Stimulated activated CD4-positive, alpha-beta T cell treated with anti-CD3 and anti-CD28 coated beads, Interleukin-15, amount 100 ng/mL, for 24 hours (primary cell): ENCODE measurements at regions not wholly inside any gene's neighbourhood (a gene's known extent, or its start where the extent isn't known, plus 50 kb on each side); places are given as distances from the start of the nearest gene placed in this dataset.

Experiments used
- DNase-seq: peaks from one replicate; pipeline ENCODE4 v3.0.0-alpha.2; 2020

DNA sequence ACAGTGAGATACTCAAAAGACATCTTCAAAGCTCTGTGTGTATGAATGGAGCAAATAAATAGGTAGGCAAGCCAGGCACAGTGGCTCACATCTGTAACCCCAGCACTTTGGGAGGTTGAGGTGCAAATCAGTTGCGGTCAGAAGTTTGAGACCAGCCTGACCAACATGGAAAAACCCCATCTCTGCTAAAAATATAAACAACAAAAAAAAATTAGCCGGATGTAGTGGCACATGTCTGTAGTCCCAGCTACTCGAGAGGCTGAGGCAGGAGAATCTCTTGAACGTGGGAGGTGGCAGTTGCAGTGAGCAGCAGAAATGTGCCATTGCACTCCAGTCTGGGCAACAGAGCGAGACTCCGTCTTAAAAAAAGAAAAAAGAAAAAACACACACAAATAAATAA, 945.1 kb upstream of the PIK3C3 start:
- DNase-seq = no peak

DNA sequence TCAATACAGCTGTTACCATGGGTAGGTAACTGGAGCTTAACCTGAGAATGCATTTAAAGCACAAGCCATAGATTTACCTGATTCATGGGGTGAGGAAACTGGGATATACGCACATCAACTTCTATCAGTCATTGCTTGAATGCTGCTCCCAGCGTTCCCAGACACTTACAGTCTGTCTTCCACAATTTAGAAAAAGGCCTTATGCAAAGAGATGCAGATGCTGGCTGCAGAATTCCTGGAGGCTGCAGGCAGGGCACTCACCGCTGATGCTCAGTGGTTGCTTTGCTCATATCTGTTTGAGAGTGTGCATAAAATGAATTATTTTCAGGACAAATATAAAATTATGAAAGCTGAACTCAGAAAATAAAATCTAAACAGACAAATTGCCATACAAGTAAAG, 950.7 kb upstream of the PIK3C3 start:
- no peak for DNase-seq

DNA sequence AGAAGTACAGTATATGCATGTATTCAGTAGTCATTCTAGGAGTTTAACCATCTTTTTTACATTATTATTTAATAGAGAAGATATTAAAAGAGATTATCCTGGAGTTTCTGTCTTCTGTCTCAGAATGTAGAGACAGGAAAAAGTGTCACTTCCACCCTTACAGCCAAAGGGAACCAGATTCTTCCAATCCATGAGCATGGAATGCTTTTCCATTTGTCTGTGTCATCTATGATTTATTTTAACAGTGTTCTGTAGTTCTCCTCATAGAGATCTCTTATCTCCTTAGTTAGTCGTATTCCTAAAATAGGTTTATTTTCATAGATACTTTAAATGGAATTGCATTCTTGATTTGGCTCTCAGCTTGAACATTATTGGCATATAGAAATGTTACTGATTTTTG, 959.5 kb upstream of the PIK3C3 start:
- DNase-seq = no peak

DNA sequence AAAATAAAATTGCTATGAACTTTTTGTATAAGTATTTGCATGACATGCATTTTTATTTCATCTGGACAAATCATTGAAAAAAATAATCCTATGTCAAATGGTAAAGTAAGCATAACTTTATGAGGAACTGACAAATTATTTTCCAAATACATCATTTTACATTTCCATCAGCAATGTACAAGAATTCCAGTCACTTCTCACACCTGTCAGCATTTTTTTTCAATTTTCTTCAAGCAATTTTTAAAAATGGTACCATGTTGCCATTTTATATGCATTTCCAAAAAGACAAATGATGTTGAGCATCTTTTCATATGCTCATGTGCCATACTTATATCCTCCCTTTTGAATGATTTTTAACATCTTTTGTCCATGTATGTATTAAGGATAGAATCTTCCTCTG, 961.7 kb upstream of the PIK3C3 start:
- no peak for DNase-seq

DNA sequence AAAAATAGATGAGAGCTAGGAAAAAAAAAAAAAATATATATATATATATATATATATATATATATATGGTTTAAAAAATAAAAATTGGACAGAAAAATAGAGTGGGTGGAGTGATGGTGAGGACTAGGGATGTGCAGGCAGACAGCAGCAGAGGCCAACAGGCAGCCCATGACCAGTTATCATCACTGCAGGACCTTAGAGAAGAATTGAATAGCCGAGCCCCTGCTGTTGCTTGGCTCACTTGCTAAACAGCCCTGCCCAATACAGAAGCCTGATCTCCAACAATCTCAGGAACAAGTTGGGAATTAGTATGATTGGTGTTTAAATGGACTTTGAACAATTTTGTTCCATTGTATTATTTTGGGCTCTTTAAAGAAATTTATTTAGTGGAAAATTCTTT, 967.5 kb upstream of the PIK3C3 start:
- DNase-seq = no peak

DNA sequence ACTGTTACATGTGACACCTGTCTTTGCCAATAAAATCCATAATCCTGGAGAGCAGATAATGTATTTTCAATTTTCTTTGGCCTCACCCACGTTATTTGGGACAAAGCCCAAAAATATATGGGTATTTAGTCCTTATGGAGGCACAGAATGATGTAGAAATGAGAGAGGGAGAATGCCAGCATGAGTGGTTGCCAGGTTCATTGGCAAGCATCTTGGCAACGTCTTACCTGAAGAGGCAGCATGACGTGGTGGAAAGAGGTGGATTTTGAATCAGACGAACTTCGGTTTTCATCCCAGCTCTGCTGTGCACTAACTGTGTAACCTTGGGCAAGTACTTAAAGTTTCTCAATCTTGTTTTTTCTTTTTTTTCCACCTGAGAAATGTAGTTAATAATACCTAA, 969.6 kb upstream of the PIK3C3 start:
- no peak for DNase-seq

DNA sequence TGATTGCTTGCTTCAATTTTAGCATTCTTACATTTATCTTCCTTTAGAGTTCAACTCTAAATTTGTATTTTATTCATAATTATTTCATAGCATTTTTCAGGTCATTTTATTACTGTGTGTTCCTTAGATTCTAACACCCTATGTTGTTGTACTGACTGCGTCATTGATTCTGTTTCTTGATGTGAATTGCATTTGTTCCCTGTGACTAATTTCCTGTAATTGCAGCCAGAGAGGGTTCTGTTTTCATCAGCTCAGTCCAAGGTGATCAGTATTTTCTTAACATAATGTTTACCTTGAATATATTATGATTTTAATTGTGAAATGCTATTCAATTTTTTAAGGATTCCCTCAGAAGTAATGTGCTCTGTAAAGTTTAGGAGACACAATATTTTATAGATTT, 970.2 kb upstream of the PIK3C3 start:
- DNase-seq = no peak

DNA sequence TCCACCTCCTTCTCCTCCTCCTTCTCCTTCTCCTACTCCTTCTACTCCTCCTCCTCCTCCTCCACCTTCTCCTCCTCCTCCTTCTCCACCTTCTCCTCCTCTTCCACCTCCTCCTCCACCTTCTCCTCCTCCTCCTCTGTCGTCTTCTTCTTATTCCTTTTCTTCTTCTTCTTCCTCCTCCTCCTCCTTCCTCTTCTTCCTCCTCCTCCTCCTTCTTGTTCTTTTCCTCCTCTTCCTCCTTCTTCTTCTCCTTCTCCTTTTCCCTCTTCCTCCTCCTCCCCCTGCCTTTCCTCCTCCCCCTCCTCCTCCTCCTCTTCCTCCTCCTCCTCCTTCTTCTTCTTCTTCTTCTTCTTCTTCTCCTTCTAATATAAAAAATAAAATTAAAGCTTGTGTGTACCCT, 971.2 kb upstream of the PIK3C3 start:
- no peak for DNase-seq

DNA sequence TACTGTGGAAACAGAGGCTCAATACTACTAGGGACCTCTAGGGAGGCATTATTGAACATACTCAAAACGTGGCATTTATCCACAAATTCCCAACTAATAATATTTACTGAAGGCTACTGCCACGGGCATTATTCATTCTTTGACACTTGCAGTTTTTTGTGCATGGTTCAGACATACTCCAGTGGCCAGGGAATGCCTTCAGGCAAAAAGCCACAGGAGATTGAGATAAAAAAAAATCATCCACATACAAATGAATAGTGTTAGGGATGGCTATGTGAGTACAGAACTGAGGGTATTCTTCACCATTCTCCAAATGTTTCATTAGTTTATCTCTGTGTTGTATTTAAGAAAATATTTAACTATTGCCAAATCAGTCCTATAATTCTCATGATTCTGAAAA, 974.9 kb upstream of the PIK3C3 start:
- no peak for DNase-seq

DNA sequence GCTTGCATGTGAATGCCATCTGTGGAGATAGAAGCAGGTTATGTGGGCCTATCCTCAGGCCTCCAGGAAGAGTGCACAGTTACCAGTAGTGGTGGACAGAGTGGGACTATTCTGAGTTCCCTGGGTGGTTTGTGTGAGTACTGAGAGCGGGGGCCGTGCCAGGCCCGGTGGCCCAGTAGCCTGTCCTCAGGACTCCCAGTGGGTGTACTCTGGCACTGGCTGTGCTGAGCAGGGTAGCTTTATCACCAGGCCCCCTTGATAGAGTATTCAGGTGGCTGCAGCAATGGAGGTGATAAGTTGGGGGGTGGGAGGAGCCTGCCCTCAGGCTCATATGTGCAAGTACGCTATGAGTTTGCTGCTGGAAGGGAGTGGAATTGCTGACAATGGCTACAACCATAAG, 979.0 kb upstream of the PIK3C3 start:
- DNase-seq = no peak

DNA sequence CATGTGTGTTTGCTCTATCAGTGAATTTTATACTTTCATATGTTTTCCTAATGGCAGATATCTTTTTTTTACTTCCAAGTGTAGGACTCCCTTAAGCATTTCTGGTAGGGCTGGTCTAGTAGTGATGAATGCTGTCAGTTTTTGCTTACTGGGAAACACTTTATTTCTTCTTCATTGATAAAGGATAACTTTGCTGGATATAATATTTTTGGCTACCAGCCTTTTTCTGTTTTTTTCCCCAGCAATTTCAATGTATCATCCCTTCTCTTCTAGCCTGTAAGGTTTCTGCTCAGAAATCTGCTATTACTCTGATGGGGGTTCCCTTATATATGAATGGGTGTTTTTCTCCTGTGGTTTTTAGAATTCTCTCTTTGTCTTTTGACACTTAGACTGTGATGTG, 980.6 kb upstream of the PIK3C3 start:
- DNase-seq = no peak

DNA sequence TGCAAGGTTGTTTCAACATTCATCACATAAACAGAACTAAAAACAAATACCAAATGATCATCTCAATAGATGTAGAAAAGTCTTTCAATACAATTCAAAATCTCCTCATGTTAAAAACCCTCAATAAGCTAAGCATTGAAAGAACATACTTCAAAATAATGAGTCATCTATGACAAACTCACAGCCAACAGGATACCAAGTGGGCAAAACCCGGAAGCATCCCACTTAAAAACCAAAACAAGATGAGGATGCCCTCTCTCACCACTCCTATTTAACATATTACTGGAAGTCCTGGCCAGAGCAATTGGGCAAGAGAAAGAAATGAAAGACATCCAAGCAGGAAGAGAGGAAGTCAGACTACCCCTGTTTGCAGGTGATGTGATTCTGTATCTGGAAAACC, 992.2 kb upstream of the PIK3C3 start:
- no peak for DNase-seq

DNA sequence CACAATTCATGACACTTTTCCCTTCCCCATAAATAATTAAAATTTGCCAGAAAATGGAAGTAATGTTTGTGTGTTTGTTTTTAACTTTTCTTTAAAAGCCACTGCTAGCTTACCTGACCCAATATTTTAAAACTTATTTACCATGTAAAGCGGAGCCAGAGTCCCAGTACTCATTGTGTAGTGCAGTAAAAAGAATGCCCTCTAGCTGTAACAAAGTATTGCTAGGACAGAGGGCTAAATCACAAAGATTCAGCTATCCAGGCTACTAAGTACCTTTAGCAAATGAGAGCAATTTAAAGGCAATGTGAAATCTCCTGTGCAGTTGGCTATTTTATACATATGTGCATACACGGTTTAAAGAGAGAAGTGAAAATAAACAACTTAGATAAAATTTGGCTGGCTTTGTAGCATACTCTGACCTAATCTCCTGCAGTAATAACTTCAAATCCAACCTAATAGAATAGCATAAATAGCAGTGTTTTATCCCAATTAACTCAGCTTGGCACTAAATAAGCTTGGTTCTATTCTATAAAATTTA, 997.4 kb upstream of the PIK3C3 start:
- no peak for DNase-seq

DNA sequence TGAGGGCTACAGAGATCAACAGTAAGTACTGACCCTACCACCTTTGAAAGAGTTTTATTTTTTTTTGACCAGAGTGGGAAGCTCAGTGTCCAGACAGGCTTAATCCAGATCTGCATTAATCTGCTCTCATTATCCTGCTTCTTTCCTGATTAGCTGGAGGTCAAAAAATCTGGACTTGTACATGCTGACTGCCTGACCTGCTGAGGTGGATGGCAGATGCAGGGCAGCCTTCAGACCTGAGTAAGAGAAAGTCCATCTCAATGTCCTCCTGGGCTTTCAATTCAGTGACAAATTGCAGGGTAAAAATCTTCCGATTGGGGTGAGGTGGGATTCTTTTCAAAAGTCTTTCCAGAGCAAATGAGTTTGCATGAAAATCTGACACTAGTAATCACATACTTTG, 998.8 kb upstream of the PIK3C3 start:
- no peak for DNase-seq

DNA sequence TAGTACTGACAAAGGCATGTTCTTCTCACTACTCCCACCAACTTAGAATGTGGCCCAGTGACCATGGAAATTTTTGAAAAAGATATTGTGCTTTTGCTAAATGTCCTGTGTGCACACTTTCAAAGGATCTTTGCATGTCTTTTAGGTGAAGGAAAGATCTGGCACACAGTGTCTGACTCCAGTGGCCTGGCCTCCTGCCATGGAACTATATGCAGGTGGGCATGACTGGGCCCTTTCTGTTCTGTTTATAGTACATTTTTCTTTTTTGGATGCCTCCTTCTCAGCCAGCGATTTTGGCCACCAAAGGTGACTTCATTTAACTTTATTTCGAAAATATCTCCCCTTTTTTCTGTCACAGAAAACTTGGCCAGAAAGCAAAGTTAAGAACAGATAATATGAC, 999.7 kb upstream of the PIK3C3 start:
- DNase-seq = no peak

DNA sequence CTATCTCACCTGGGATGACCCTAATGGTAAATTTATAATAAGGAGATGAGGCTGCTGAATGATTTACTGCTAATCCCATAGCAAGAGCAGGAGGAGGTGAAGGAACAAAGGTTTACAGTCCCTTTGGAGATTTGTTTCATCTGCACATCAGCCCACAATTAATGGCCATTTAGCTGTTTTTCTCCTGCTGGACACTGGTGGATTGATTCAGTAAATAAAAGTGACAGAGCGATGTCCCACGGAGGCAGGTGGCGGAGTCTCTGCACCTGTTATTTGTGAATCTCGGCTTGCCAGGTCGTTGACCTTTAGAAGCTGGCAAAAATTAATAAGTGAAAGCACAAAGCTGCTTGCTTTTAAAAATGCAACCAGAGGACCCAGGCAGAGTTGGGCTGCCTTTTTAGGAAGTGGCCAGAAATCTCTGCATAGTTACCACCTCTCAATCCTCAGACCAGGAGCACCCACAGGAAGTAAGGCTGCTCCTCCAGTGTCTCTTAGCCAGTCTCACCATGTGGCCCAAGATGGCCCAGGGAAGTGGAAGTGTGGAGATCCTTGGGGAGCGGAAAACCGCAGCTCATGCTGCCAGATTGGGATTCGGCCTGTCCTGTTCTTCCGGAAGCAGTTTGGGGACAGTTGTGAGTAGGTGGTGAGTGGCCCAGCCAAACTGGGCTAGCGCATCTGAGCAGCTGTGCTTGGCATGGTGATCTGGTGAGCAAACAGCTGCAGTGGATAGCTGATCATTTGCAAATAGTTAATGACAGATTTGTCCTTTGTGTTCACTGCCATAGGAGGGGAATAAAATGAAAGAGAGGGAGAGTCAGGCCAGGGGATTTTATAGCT, 1005.7 kb upstream of the PIK3C3 start:
- no peak for DNase-seq

DNA sequence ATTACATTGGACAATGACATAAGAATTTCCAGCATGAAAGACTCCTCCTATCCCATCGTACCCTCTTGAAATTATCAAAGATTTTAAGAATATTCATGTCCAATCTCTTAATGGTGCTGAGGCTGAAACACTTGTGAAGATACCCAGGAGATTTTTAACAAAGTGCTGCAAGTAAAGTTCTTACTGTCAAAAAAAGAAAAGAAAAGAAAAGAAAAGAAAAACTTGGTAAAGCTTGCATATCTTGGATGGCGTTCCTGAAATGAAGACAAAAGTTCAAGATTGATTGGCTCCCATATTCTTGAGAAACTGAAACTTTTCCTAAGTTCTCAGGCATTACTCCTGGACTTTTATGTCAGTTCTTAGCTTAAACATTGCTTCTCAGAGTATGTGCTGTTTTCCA, 1010.5 kb upstream of the PIK3C3 start:
- DNase-seq = no peak

DNA sequence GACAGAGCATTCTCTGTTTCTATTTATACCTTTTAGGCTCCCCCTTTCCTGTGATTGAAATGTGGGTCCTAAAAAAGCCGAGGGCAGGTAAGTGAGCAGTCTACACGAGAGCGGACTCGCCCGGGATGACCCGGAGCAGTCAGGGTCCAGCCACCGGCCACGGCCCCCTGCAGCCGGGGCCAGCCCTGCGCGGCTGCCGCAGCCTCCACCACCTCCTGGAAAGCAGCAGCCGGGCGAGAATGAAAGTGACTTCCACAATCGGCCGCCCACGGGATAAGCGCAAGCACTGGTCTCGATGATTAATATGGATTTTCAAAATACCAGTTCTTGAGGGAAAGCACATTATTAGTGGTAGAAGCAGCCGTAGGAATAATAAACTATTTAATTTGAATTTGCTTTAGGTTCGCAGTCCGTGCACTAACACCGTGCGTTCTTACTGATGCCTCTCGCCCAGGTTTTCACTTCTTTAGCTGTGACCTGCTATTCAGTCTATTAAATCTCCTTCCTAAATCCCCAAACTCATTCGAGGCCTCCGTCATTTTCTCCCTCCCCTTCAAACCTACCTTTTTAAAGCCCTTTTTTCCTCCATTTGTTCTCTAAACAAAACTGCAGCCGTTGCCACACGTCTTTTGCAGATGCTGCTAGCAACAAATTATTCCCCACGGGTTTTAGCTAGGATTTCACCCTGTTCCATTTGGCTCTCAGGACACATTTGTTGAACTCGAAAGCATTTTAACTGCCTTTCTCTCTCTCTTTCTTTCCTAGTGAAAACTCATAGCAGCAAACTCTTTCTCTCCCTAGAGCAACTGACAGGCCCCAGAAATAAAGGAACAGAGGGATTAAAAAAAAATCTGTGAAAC, 1015.1 kb upstream of the PIK3C3 start:
- DNase-seq = no peak

DNA sequence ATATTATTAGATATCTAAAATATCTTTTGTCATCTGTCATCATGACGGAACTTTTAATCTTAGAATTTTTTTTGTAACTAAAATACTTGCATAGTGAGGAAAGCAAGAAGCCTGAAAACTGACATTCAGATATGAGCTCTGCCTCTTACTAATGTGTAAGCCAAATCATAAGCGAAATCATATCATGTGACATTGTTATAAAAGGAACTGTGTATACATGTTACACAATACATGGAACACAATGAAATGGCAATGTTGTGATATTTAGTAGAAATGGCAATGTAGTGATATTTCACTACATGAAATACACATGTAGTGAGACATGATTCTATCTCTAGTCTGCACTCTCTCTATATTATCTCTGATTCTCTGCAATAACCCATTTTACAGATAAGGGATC, 1016.4 kb upstream of the PIK3C3 start:
- no peak for DNase-seq

DNA sequence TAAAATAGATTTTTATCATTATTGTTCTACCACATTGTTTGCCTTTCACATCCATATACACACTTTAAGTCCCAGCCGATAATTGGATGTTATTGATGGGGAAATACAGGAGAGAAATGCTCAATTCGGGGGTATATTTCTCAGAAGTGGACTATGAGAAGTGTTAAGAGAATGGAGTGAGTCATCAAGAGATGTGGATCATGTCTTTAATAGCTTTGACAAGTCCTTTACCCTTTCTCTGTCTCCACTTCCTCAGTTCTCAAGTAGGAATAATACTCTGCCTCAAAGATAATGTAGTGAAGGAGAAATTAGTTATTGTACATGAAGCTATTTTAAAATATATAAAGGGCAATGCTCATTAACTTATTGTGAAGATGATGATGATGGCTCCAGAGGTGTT, 1017.6 kb upstream of the PIK3C3 start:
- no peak for DNase-seq

DNA sequence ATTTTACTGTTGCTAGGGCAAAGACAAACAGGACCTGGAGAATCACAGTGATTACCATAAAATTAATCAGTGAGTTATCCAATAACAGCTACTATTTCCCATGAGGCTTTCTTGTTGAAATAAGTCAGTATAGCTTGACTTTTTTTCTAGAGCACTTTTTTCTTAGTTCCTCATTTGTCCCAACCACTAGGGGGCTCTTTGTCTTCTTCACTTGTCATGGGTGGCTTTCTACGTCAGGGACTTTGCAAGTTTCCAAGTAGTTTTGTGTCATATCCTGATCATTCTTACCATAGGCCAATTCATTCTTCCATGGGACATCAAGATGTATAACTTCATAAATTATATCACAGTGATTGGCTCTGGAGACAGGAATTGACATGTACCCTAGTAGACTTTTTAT, 1019.6 kb upstream of the PIK3C3 start:
- no peak for DNase-seq

DNA sequence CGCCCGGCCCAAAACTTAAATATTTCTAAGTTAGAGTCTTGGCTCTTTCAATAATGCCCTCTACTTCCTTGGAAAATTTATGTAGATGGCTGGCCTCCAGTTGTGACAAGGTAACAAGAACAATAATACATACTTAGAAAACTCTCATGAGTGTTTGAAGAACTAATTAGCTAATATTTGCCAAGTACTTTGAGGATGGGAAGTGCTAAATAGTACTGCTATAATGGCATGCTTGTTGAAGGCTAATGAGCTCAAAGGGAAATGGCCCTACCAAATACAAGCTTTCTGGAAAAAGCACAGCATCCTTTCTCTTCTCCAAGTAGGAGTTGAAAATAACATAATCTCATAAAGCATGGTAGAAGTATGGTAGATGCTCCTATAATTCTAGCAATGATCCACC, 1022.2 kb upstream of the PIK3C3 start:
- no peak for DNase-seq

DNA sequence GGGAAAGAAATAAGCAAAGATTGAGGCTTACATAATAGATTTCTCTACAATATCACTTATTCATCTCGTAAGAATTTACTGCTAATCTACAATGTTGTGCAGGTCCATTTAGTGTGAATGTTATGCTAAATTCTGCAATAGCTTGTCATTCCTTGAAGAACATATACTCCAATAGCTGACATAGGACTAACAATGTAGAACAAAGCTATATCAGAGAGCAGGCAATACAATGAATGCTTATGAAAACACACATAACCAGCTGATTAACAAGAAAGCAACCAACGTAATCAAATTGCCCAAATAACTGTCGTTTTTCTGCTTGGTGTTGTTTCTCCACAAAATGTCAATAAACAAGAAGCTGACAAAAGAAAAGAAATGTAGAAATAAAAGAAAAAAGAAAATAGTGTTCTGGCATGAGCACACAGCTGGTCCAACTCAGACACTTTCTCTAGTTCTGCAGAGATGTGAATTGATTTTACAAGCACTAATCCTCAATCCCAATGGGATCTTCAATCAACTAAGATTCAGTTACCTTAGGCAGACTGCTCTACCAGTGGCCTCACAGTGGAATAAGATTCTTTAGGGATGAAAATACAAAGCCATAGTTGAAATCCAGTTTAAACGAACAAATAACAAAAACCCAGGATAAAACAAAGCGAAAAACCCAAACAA, 1024.7 kb upstream of the PIK3C3 start:
- no peak for DNase-seq

DNA sequence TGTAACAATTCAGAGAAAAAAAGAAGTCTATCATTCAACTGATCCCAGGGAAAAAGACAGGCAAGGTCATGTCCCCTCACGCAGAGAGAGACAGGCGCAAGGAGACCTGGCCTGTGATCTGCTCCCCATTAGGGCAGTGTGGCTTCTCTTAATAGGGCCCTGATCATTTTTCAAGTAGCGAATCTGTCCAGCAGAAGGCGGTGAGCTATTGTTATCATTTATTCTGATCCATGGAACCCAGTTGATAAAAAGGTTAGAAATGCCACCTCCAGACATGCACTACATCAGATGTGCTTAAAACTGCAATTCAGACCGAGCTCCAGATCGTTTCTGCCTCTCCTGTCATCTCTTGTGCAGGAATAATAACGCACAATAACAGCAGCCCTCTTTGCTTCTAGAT, 1025.6 kb upstream of the PIK3C3 start:
- DNase-seq = no peak
